RPMI7951 (cell line): ENCODE measurements at regions not wholly inside any gene's neighbourhood (a gene's known extent, or its start where the extent isn't known, plus 50 kb on each side); places are given as distances from the start of the nearest gene placed in this dataset.
"Not testable (repeated sequence)": the region's sequence is repeated elsewhere in the genome, so short reads cannot be mapped to it uniquely, and the experiment has no call there.

Source experiments
- DNase-seq: peaks from one replicate; pipeline ENCODE4 v3.0.0-alpha.2; 2012; ENCODE audit warnings: low read depth

- DNase-seq, result no peak
Observed at GRCh38 chr3:167106456-167106855, 273.6 kb downstream of the ZBBX start.

- DNase-seq, result no peak
Observed at GRCh38 chr3:167102071-167102470, 278.0 kb downstream of the ZBBX start.

- DNase-seq, result no peak
Observed at GRCh38 chr3:167100651-167101050, 279.4 kb downstream of the ZBBX start.

DNA sequence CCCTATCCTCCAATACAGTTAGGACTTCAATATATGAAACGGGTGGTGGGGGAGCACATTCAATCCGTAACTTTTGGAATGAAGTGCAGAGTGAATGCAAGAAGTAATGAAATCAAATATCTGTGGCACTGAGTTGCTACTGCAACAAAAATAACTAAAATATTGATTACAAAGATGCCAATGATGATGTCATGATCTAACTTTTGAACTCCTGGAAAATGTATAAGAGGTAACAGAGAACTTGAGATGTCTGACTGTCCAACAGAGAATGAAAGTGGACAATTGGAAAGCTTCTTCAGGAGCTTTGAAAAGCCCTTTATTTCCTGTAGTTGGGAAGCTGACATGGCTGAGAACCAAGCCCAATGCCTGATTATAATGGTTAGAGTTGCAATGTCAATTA, 279.9 kb downstream of the ZBBX start:
- no peak for DNase-seq

DNA sequence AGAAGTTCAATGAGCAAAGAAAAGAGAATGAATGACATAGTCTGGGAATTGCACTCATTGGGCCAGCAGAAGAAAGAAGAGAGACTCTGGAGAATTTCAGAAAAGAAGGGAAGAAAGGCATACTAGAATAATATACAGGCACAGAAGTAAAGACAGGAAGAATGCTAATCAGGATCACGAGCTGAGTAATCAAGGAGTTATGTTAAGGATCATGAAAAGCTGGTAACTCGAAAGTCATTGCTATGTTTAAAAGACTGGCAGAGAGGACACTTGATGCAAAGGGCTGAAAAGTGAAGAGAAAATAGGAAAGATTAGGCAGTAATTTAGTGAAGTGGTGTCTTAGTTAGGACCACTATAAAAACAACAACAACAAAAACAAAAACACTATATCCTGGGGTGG, 284.1 kb downstream of the ZBBX start:
- DNase-seq, result no peak

- DNase-seq, result no peak
Observed at GRCh38 chr3:167094632-167095031, 285.5 kb downstream of the ZBBX start.

GRCh38 chr3:167091226-167091625, 288.9 kb downstream of the ZBBX start:
- DNase-seq, result no peak

DNA sequence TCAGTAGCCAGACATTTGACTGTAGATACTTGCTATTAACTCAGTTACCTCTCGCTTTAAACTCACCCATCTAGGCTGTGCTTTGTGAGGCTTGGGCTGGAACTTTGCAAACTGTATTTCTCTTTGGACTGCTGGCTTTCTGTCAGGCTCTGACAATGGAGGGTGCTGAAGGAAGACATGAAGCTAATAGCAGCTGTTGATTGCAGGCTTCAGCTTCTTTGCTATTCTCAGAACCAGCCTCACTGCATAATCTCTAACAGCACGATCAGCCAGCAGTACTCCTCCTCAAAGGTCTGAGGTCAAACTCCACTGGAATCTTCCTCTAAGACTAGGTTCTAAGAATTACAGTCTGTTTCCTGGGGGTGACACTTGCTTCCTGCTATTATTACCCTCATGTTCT, 295.6 kb downstream of the ZBBX start:
- DNase-seq, result no peak

DNA sequence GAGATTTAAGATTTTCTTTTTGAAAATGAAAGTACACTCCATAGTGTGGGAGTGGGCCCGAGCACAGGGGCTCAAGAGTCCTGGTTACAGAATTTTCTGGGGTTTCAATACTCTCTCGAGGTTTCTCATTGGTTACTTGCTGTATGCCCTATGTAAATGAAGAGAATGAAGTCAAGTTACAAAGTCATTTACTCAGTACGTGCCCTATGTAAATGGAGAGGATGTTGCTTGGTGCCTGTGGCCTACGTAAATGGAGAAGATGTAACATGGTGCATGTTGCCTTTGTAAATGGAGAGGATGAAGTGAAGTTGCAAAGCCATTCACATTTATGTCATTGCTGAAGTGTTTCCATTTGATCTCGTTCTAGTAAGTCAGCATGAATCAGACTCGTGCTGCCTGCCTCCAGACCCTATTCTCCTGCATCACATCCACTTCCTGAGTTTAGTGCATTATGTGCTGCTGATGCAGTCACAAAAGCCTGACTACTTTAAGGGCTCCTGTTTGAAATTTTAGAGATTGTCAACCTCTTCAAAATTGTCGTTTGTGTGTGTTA, 302.0 kb downstream of the ZBBX start:
- no peak for DNase-seq

GRCh38 chr3:167067787-167068161, 312.3 kb downstream of the ZBBX start:
- DNase-seq, result no peak

DNA sequence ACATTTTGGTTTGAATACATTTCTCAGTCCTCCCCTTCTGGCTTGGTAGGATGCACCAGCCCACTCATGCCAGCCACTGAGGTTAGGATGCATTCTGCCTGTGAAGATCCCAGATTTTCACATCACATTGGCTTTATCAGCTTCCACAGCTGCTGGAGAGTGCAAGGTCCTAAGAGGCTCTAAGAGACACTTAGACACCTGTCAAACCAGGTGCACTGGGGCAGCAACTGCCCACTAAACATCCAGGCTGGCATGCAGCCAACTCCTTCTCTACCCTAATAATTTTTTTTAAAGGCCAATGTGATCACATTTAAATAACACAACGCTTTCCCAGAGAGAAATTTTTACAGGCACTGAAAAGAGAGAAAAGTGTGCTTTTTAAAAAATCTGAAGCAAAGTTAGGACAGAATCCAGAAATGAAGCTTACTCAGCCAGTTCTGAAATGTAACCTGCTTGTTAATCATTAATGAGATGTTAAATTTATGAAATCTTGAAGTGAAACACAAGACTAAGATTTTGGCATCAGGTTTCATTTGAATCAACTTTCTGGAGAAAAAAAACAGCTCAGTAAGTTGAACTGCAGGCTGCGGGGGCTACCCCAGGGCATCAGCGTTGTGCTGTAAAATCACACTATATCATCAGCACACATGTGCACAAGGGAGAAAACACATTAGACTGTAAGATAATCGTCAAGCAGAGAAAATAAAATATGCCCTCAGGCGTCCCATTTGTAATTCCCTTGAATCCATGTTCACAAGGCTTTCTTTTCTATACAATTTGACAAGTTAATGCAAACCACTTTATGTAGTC, 312.9 kb downstream of the ZBBX start:
- DNase-seq, result no peak

- DNase-seq, result peak; percentile 46
Observed at GRCh38 chr3:167057581-167057980, 322.5 kb downstream of the ZBBX start.

DNA sequence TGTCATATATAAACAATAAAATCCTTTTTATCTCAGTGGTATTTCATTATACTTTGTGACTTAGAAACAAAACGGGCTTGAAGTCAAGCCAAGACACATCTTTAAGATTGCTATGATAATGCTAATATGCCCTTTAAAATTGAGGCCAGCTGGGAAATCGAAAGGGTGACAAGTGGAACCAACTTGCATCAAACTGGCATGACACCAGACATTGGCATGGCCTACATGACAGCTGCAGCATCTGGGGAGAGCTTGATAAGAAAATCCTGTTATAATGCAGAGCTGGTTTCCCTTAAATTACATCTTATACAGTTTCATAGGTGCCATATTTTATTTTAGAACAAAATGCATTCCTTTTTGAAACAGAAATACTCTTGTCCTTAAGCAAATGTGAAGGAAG, 325.2 kb downstream of the ZBBX start:
- DNase-seq, result no peak

GRCh38 chr3:167051421-167051820, 328.7 kb downstream of the ZBBX start:
- no peak for DNase-seq

- no peak for DNase-seq
Observed at GRCh38 chr3:167033866-167034265, 346.2 kb downstream of the ZBBX start.

- DNase-seq, result peak; percentile 50
Observed at GRCh38 chr3:167032267-167032876, 347.7 kb downstream of the ZBBX start.

DNA sequence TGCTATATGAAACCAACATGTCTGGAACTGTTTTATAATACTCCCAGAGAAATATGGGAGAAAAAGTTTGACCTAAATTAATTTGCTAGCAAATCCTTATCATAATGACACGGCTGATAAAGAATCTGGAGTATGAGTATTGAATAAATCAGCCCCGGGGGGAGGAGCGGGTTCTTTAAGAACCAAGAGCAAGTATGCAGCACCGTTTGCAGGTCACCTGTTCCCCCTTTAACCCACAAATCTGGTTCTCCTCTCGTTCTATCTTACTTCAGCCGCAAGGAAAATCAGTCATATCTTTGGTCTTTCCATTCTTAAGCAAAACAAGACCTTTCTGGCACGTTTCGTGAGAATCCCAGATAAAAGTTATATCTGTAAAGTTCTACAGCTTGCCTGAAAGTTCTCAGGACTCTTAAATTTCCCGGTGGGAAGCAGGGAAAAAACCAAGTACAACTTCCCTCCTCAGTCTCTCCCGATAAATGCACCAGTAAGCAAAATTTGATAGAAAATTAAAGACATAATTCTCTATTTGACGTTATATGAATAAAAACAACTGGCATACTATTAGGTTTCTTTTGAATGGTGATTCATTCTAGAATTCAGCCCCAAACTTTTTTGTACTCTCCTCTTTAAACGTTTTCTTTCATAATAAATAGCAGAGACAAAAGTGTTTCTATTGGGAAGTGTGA, 348.6 kb downstream of the ZBBX start:
- DNase-seq, result no peak

- no peak for DNase-seq
Observed at GRCh38 chr3:167030082-167030725, 349.9 kb downstream of the ZBBX start.

- DNase-seq, result not testable (repeated sequence)
Observed at GRCh38 chr3:167019503-167019902, 360.6 kb downstream of the ZBBX start.

DNA sequence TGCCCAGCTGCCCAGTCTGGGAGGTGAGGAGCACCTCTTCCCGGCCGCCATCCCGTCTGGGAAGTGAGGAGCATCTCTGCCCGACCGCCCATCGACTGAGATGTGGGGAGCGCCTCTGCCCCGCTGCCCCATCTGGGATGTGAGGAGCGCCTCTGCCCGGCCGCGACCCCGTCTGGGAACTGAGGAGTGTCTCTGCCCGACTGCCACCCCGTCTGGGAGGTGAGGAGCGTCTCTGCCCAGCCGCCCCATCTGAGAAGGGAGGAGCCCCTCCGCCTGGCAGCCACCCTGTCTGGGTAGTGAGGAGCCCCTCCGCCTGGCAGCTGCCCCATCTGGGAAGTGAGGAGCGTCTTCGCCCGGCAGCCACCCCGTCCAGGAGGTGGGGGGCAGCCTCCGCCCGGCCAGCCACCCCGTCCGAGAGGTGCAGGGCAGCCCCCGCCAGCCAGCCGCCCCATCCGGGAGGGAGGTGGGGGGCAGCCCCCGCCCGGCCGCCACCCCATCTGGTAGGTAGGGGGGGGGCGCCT, 361.4 kb downstream of the ZBBX start:
- not testable (repeated sequence) for DNase-seq

GRCh38 chr3:167012691-167013090, 367.4 kb downstream of the ZBBX start:
- DNase-seq, result no peak

DNA sequence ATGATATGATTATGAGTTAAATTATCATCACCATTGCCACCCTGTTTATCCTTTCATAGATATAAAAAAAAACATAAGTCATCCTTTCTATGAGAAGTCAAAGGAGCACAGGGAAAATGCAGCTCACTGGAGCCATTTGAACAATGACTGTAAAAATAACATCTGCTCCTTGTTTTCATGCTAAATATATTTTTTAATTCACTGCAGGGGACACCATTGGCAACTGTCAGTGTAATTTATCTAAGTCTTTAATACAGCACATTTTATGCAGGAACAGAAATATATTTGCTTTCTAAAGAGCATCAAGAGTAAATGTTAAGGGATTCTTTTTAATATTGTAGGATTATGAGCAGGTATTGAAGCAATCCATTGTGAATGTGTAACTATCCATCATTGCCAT, 371.3 kb downstream of the ZBBX start:
- no peak for DNase-seq
